GM12875 (cell line): ENCODE measurements at regions not wholly inside any gene's neighbourhood (a gene's known extent, or its start where the extent isn't known, plus 50 kb on each side); places are given as distances from the start of the nearest gene placed in this dataset.
"Not testable (repeated sequence)": the region's sequence is repeated elsewhere in the genome, so short reads cannot be mapped to it uniquely, and the experiment has no call there.

Experiments used
- H3K4me3 ChIP-seq: one replicate; pipeline ENCODE4 v1.5.1; 2011; ENCODE audit warnings: low read depth, low read length, control low read depth
- TF ChIP-seq, protein P1 (sequence below): IDR thresholded peaks from 2 replicates; pipeline ENCODE4 v1.5.1; 2011; ENCODE audit warnings: low read depth, mild to moderate bottlenecking, control low read depth, inconsistent platforms, low read length, moderate library complexity, borderline replicate concordance; ENCODE audit not compliant: insufficient read depth

DNA sequence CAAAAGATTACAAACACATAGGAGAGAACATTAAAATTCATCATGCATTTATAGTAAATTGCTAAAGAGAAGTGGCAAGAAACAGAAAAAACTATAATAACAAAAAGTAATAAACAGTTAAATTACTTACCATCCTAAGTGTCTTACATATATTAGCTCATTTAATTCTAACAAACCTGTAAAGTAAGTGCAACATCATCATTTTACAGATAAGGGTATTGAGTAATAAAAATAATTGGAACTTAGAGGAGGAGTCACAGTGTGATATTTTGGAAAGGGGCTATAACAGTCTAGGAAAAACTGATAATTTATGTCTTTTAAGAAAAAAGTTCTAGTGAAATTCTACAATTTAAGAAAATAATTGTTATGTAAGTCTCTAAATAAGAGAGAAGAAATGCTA is 592.8 kb downstream of the DMRTA1 start:
- TF ChIP-seq, protein P1, sequence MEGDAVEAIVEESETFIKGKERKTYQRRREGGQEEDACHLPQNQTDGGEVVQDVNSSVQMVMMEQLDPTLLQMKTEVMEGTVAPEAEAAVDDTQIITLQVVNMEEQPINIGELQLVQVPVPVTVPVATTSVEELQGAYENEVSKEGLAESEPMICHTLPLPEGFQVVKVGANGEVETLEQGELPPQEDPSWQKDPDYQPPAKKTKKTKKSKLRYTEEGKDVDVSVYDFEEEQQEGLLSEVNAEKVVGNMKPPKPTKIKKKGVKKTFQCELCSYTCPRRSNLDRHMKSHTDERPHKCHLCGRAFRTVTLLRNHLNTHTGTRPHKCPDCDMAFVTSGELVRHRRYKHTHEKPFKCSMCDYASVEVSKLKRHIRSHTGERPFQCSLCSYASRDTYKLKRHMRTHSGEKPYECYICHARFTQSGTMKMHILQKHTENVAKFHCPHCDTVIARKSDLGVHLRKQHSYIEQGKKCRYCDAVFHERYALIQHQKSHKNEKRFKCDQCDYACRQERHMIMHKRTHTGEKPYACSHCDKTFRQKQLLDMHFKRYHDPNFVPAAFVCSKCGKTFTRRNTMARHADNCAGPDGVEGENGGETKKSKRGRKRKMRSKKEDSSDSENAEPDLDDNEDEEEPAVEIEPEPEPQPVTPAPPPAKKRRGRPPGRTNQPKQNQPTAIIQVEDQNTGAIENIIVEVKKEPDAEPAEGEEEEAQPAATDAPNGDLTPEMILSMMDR: no peak

DNA sequence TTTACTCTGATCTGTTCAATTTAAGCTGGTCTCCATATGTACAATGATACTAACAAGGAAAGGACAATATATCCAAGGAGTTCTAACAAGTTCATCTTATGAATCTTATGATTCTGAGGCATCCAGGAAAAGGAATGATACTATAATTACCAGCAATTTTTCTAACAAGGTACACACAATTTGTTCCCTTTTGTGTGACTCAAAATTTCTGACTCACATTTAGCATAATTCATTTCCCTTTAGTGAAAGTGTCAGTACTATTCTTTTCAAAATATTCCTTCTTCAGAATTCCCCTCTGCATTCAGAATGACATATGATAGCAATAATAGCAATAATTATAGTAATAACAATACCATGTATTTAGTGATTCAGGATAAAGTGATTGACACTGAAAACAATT is 594.8 kb downstream of the DMRTA1 start:
- no peak overlapping the region for H3K4me3 ChIP-seq
- TF ChIP-seq, protein P1: no peak

More for the DNA sequence above, 592.8 kb downstream of the DMRTA1 start:
- no peak overlapping the region for H3K4me3 ChIP-seq

DNA sequence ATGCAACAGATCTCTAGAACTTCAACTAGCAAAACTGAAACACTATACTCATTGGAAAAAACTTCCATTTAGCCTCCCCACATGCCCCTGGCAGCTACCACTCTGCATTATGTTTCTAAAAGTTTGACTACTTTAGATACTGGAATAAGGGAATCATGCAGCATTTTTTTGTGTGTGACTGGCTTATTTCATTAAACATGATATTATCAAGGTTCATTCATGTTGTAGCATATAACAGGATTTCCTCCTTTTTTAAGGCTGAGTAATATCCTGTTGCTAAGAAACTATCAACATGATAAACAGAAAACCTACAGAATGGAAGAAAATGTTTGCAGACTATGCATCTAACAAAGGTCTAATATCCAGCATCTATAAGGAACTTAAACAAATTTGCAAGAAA is 597.9 kb downstream of the DMRTA1 start:
- no peak overlapping the region for H3K4me3 ChIP-seq
- TF ChIP-seq, protein P1: no peak

DNA sequence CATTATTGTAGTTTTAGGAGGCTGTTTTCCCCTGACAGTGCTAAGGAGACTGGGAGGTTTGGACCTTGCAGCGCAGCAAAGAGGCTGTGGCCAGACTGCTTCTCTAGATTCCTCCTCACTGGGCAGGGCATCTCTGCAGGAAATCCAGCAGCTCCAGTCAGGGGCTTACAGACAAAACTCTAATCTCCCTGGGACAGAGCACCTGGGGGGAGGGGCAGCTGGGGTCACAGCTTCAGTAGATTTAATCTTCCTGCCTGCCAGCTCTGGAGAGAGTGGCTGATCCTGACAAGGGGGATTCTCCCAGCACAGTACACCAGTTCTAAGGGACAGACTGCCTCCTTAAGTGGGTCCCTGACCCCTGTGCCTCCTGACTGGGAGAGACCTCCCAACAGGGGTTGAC is 599.4 kb downstream of the DMRTA1 start:
- H3K4me3 ChIP-seq: not testable (repeated sequence)

DNA sequence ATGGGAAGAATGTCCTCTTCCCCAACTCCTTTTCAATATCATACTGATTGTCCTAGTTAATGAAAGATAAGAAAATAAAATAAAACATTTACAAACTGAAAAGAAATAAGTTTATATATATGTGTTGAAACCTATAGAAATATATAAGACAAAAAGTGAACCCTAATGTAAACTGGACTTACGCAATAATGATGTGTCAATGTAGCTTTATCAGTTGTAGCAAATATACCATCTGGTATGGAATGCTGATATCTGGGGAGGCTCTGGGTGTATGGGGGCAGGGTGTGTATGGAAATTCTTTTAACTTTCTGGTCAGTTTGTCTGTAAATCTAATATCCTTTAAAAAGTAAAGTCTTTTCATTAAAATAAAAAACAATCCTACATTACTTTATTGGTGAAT is 603.9 kb downstream of the DMRTA1 start:
- TF ChIP-seq, protein P1: no peak

DNA sequence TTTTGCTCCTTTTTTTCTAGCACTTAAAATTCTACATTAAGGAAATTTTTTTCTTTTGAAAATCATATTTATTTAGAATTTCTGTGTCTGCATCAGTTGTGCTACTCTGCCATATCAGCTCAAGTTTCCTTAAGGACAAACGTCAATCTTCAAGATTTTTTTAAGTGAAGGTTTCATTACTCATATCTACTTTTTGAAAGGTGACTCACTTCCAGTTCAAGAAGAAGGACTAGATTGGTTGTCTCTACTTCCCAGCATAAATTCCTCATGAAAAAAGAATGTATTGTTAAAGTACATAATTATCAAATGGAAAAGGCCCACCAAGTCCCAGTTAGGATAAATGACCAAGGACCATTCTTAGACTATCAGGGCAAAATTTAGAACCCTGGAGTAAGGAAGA is 626.5 kb downstream of the DMRTA1 start:
- no peak overlapping the region for H3K4me3 ChIP-seq
- TF ChIP-seq, protein P1: no peak

More for the DNA sequence above, 603.9 kb downstream of the DMRTA1 start:
- H3K4me3 ChIP-seq: no peak overlapping the region

DNA sequence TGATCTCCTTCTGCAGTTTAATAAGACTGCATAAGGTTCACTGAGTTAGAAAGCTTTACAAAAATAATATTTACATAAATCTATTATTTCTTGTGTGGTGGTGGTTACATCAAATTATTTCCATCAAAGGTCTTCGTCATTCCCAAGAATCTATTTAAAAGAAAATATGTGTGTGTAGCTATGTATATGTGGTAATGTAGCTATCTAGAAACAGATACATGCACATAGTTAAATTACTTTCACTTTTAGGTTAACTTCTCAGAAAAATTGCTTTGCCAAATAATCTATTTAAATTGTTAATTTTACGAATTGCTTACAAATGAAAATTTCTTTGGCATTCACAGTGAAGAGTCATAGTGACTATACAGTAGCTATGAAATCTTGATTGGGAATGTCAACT is 633.2 kb downstream of the DMRTA1 start:
- no peak overlapping the region for H3K4me3 ChIP-seq
- TF ChIP-seq, protein P1: no peak

DNA sequence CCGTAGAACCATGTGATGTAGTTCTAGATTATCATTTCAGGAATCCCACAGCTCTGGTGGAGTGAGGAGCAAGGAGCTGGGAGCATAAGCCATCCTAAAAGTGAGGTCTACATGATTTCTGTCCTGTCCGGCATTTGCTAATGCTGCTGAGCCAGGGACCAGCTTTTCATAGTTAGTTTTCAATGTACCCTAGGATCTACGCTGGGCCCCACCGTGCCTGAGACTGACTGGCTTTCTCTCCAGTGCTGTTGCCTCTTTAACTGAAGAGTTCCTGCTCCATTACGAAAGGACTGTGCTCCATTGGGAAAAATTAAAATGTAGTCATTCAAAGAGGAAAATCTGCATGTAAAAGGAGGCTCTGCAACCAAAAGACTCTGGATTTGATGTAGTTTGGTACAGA is 634.8 kb downstream of the DMRTA1 start:
- H3K4me3 ChIP-seq: no peak overlapping the region
- TF ChIP-seq, protein P1: no peak
